NCI-H526 treated with DMSO at 0.1 percent for 48 hours (cell line): ENCODE measurements at regions not wholly inside any gene's neighbourhood (a gene's known extent, or its start where the extent isn't known, plus 50 kb on each side); places are given as distances from the start of the nearest gene placed in this dataset.
"Not testable (repeated sequence)": the region's sequence is repeated elsewhere in the genome, so short reads cannot be mapped to it uniquely, and the experiment has no call there.

Experiments
- DNase-seq: peaks from one replicate; lab custom pipeline; 2025; lab: John Stamatoyannopoulos, UW

GRCh38 chr10:59975918-59976317 lies 69.6 kb upstream of the CCDC6 start:
- DNase-seq = not testable (repeated sequence)

GRCh38 chr10:59971915-59972314 lies 65.6 kb upstream of the CCDC6 start:
- DNase-seq = no peak

GRCh38 chr10:59970396-59971368 lies 64.3 kb upstream of the CCDC6 start:
- DNase-seq = peak; percentile 63

GRCh38 chr10:59968705-59969104 lies 62.3 kb upstream of the CCDC6 start:
- no peak for DNase-seq

- peak; percentile 55 for DNase-seq
Measured at GRCh38 chr10:59967079-59967478, 60.7 kb upstream of the CCDC6 start.

- DNase-seq = peak; percentile 45
Measured at GRCh38 chr10:59965899-59966650, 59.7 kb upstream of the CCDC6 start.

- no peak for DNase-seq
Measured at GRCh38 chr10:59962756-59963155, 56.4 kb upstream of the CCDC6 start.

GRCh38 chr10:59960751-59961150 lies 54.4 kb upstream of the CCDC6 start:
- DNase-seq = no peak

- no peak for DNase-seq
Measured at GRCh38 chr10:59959504-59960018, 53.2 kb upstream of the CCDC6 start.

GRCh38 chr10:59958882-59959281 lies 52.5 kb upstream of the CCDC6 start:
- DNase-seq = no peak

- DNase-seq = no peak
Measured at GRCh38 chr10:59957975-59958374, 51.6 kb upstream of the CCDC6 start.
